Right kidney (tissue), 1 donor: ENCODE measurements at regions not wholly inside any gene's neighbourhood (a gene's known extent, or its start where the extent isn't known, plus 50 kb on each side); places are given as distances from the start of the nearest gene placed in this dataset.

ENCODE experiments used
- DNase-seq: peaks from one replicate; pipeline ENCODE4 v3.0.0-alpha.2; 2016

- DNase-seq, result no peak
These were observed 179.3 kb downstream of the OMA1 start for GRCh38 chr1:58367217-58367616.

DNA sequence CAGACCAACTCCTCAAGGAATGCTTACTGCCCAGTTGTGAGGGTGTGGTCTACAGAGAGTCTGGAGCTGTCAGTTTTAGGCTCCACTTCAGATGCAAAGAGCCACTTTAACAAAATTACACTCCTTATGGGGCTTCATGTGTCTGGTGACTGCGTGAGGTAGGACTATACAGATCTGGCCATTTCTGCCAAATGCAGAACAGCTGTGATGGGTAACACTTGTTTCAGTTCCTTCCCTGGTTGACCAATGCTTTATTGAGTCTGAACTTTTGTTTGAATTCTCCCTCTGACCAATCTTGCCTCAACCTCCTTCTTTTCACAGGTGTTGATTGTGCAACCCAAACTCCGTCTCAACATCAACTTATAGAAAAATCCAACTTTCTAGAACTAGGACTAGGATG, 181.2 kb downstream of the OMA1 start:
- no peak for DNase-seq

DNA sequence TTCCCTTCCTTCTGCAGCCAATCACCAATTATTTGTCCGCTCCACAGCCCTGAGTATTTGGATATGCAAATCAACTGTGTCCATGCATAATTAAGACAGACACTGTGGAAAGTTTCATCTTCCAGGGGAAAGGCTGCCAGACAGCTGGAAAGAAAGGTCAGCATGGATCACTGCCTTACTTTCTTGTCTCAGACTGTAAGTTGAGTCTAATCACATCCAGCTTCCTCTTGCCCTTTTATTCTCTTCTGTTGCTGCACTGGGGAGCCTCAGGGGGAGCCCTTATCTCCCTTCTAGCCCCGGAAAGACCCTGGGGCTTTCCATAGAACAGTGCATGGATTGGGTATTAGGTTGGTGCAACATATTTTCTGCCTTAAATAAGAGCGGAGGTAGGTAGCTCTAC, 182.9 kb downstream of the OMA1 start:
- no peak for DNase-seq

DNA sequence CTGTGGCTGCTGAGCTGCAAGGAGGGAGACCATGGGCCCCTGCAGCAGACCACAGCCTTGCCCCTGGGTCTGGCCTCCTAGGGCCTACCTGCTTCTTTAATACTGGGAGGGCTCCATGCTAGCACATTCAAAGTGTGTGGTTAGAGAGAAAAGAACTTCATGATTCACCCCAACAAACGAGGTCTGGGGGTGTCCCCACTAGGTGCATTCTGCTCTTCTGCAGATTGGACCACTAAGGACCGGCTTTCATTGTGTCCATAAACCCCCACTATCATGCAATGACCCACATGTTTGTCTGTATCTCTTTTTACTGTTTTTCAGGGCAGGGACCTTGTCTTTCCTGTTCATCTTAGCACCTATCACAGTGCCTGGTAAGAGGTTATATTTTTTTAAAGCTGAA, 185.4 kb downstream of the OMA1 start:
- no peak for DNase-seq

GRCh38 chr1:58358346-58358745, 188.2 kb downstream of the OMA1 start:
- DNase-seq, result no peak

DNA sequence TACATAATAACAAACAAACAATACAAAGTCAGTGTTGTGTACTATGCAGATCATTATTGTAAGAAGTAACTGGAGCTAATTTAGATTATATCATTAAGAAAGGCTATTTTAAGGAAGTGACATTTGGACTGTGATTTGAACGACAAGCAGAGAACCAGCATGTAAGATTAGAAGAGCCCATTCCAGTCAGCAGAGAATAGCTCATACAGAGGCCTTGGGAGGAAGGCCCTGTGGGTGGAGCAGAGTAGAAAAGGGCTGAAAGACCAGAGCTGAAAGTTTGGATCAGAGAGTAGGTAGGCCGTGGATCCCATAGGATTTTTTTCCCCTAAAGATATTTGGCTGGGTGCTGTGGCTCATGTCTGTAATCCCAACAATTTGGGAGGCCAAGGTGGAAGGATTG, 190.1 kb downstream of the OMA1 start:
- no peak for DNase-seq

DNA sequence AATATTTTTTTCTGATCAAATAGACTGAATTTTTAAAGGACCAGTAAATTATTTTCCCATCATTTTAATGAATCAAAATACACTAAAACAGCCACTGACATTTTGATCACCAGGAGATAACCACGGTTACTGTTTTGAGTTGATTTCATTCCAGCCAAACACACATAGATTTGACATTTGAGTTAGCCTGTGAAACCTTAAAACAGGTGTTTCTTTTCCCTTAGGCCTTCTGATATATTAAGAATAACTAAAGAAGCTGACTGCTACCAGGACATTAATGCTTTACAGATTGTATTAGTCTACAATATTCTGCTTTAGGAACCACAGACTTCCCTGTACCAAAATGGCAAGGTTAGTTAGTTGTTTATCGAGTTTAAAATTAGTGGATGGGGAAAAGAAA, 193.4 kb downstream of the OMA1 start:
- DNase-seq, result no peak

DNA sequence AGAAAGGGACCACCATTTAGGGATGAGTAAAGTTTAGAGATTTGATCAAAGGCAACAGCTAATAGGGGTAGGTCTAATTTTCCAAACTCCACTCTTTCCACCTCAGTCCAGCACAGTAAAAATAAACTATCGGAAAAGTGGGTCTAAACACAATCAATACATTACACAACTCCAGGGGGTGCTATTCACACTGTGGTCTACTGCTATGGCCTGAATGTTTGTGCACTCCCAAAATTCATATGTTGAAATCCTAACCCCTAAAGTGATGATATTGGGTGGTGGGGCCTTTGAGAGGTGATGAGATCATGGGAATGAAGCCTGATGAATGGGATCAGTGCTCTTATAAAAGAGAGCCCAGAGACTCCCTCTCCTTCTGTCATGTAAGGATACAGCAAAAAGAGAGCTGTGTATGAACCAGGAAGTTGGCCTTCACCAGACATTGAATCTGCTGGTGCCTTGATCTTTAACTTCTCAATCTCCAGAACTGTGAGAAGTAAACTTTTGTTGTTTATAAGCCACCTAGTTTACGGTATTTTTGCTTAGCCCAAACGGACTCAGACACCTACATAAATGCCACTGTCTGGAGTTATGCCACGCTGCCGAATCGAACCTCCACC, 193.9 kb downstream of the OMA1 start:
- no peak for DNase-seq

- DNase-seq, result no peak
These were observed 200.5 kb downstream of the OMA1 start for GRCh38 chr1:58346036-58346355.

DNA sequence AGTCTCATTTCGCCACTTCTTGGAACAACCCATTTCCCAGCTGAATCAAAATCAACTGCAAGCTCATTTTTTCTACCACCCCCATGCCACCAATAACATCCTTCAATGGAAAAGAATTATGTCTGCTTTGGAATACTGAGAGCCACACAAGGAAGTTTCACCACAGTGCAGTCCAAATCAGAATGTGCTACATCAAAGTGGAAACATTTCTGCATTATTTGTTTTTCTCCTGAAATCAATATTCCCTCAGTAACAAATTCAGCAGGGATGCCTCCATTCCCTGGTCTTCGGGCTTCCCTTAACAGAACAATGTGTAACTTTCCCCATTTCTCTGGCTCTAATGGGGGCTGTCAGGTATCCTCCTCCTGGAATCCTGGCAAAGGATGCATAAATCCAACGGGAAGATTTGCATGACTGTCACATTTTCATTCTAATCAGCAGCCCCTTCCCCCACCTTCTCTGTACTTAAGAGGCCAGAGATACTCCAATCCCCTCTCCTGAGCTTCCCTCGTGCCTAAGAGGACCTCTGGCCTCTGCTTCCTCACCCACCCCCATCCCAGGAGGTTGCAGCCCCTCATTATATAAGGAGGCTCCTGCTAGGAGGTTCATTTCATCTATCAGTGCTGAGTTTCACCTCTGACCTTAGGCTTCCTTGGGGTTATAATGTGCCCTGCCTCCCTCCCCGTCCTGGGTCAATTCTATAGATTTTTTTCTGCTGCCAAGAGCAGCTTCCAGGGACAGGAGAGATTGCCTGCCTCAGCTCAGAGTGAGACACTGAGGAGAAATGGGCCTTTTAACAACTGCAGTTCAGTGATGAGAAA, 201.1 kb downstream of the OMA1 start:
- no peak for DNase-seq

- DNase-seq, result no peak
These were observed 206.3 kb downstream of the OMA1 start for GRCh38 chr1:58340185-58340584.

- no peak for DNase-seq
These were observed 208.4 kb downstream of the OMA1 start for GRCh38 chr1:58338081-58338480.

GRCh38 chr1:58333511-58333910, 213.0 kb downstream of the OMA1 start:
- no peak for DNase-seq

- DNase-seq, result no peak
These were observed 215.4 kb downstream of the OMA1 start for GRCh38 chr1:58331156-58331555.

DNA sequence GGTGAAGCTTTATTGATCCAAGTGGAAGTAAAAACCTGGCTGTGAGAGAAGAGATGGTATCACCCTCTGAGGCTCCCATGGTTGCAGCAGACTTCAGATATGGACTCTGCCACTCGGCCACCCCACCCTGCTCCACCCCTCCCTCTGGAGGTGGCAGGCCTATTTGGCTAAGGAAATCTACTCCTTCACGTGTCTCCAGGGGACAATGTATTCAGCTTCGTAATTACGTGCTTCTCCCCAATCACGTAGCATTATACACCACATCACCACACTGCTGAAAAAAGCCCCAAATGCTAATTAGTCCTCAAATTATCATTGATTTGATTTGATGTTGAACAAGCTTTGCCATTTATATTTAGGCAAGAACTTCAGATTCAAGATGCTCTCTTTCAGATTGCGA, 220.7 kb downstream of the OMA1 start:
- no peak for DNase-seq

- DNase-seq, result no peak
These were observed 222.0 kb downstream of the OMA1 start for GRCh38 chr1:58324558-58324957.

GRCh38 chr1:58318157-58319005, 228.1 kb downstream of the OMA1 start:
- DNase-seq, result no peak

- DNase-seq, result no peak
These were observed 228.8 kb downstream of the OMA1 start for GRCh38 chr1:58317694-58318093.

- DNase-seq, result no peak
These were observed 229.4 kb downstream of the OMA1 start for GRCh38 chr1:58317086-58317485.

- DNase-seq, result no peak
These were observed 230.4 kb downstream of the OMA1 start for GRCh38 chr1:58316141-58316540.

DNA sequence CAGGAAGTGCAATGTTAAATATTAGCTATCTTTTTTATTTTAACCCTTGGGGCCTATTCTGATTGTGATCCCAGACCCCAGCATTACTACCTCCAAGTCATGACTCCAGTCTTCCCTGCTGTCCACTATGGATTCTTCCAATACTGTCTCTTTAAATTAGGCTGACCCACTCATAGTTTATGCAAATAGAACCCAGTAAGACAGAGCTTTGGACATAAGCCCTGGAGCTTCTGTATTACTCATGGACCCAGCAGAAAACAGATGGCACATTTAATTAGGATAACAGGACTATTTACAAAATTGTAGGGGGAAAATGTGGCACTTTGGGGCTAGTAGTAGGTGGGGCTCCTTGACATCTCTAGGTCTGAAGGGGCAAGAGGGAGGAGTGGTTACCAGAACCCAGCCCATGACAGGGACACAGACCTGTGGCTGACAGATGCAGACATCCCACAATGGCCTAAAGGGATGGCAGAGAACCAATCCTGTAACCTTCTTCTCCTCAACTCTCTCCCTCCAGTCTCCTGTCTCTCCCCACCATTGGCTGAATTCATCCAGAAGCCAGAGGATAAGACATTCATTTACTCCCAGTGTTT, 233.5 kb downstream of the OMA1 start:
- no peak for DNase-seq

DNA sequence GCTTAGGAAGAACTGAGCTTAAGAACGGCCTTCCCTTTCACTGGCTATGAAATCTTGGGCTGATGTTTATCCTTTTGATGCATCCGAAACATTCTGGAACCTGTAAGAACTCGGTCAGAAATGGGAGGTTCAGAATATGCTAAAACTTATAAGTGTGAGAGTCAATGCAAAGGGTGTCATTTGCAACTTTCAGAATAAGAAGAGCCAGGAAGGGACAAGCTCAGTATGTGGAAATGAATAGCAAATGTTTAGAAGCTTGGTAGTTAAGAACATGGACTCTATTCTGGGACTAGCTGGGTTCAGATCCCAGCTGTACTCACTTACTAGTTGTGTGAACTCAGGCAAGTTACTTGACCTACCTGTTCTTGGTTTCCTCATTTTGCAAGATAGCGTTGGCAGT, 234.1 kb downstream of the OMA1 start:
- no peak for DNase-seq

- no peak for DNase-seq
These were observed 235.6 kb downstream of the OMA1 start for GRCh38 chr1:58310881-58311280.
